ENCODE measurements at regions not wholly inside any gene's neighbourhood (a gene's known extent, or its start where the extent isn't known, plus 50 kb on each side); places are given as distances from the start of the nearest gene placed in this dataset.

GRCh38 chr10:78914502-78915189, 154.1 kb upstream of the ZMIZ1 start:
- DNase-seq = no peak

- DNase-seq = no peak
These were observed 153.6 kb upstream of the ZMIZ1 start for GRCh38 chr10:78915190-78915518.

- DNase-seq = no peak
These were observed 152.5 kb upstream of the ZMIZ1 start for GRCh38 chr10:78916227-78916626.

GRCh38 chr10:78919181-78919966, 149.4 kb upstream of the ZMIZ1 start:
- DNase-seq = no peak

GRCh38 chr10:78920011-78920410, 148.8 kb upstream of the ZMIZ1 start:
- no peak for DNase-seq

- DNase-seq = no peak
These were observed 146.9 kb upstream of the ZMIZ1 start for GRCh38 chr10:78921895-78922294.

- no peak for DNase-seq
These were observed 145.0 kb upstream of the ZMIZ1 start for GRCh38 chr10:78923647-78924318.

- no peak for DNase-seq
These were observed 144.3 kb upstream of the ZMIZ1 start for GRCh38 chr10:78924319-78925003.

- no peak for DNase-seq
These were observed 143.5 kb upstream of the ZMIZ1 start for GRCh38 chr10:78925275-78925674.

GRCh38 chr10:78925800-78926319, 142.9 kb upstream of the ZMIZ1 start:
- no peak for DNase-seq

- DNase-seq = no peak
These were observed 141.3 kb upstream of the ZMIZ1 start for GRCh38 chr10:78927257-78927995.

- no peak for DNase-seq
These were observed 140.4 kb upstream of the ZMIZ1 start for GRCh38 chr10:78928330-78928729.

GRCh38 chr10:78929541-78929940, 139.2 kb upstream of the ZMIZ1 start:
- no peak for DNase-seq

- no peak for DNase-seq
These were observed 137.3 kb upstream of the ZMIZ1 start for GRCh38 chr10:78931321-78932053.

- DNase-seq = no peak
These were observed 136.7 kb upstream of the ZMIZ1 start for GRCh38 chr10:78932054-78932386.

GRCh38 chr10:78932861-78933260, 135.9 kb upstream of the ZMIZ1 start:
- no peak for DNase-seq

GRCh38 chr10:78933828-78934531, 134.8 kb upstream of the ZMIZ1 start:
- no peak for DNase-seq

- DNase-seq = no peak
These were observed 134.3 kb upstream of the ZMIZ1 start for GRCh38 chr10:78934532-78934898.

- no peak for DNase-seq
These were observed 133.7 kb upstream of the ZMIZ1 start for GRCh38 chr10:78934994-78935602.

- no peak for DNase-seq
These were observed 132.9 kb upstream of the ZMIZ1 start for GRCh38 chr10:78935697-78936407.
